ENCODE measurements at regions not wholly inside any gene's neighbourhood (a gene's known extent, or its start where the extent isn't known, plus 50 kb on each side); places are given as distances from the start of the nearest gene placed in this dataset.

DNA sequence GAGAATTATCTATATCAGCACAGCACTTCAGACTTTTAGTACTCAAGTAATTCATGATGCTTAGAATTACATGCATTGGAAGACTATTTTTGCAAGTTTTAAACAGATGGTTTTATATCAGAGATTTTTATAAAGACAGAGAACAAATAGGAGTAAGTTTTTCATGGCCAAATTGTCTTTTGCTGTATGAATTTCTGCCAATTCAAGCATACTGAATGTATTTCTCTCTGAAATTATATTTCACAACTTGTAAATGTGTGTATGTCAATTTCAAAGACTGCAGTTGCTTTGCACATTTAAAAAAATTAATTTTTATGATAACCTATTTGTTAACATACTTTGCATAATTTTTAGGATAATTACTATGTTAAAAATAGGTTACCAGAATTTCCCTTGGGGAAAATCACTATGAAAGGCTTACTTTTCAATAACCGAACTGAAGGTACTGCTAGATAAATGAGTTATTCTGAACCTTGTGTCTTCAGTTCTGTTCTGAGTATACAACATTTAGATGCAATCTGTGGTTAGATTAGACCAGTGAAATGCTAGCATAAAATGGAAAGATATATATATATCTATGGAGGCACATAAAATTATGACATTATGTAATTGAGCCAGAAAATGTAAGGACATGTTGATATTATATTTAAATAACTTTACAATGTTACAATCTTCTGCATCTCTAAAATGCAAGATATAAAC lies 1344.2 kb upstream of the PABPC4L start:
- 91% methylated on average over 1 of the region's 1 CpG for WGBS (ENCODE audit: low lambda C conversion rate, missing lambda C conversion rate)
- Histone ChIP-seq H2AFZ (no peak overlapping the region), H3K36me3 (replicated peaks; ENCODE audit: insufficient read depth, low read depth) (no peaks in the 10 kb centered on the region), H3K4me1 (ENCODE audit: insufficient read depth) (no peaks in the 10 kb centered on the region), H3K79me2 (no peaks in the 10 kb centered on the region), H3K27me3 (no peaks in the 10 kb centered on the region), H3K4me2 (no peak overlapping the region), H3K9me2 (replicated peaks; ENCODE audit: insufficient read depth) (no peaks in the 10 kb centered on the region), H3K4me3 (no peak overlapping the region), H3K9me3 (ENCODE audit: low read depth) (no peaks in the 10 kb centered on the region), H3K27ac (no peak overlapping the region), H4K20me1 (ENCODE audit: insufficient read depth, poor library complexity, severe bottlenecking) (no peaks in the 10 kb centered on the region)
- no peak for DNase-seq (ENCODE audit: low spot score)
- TF ChIP-seq, protein P1, sequence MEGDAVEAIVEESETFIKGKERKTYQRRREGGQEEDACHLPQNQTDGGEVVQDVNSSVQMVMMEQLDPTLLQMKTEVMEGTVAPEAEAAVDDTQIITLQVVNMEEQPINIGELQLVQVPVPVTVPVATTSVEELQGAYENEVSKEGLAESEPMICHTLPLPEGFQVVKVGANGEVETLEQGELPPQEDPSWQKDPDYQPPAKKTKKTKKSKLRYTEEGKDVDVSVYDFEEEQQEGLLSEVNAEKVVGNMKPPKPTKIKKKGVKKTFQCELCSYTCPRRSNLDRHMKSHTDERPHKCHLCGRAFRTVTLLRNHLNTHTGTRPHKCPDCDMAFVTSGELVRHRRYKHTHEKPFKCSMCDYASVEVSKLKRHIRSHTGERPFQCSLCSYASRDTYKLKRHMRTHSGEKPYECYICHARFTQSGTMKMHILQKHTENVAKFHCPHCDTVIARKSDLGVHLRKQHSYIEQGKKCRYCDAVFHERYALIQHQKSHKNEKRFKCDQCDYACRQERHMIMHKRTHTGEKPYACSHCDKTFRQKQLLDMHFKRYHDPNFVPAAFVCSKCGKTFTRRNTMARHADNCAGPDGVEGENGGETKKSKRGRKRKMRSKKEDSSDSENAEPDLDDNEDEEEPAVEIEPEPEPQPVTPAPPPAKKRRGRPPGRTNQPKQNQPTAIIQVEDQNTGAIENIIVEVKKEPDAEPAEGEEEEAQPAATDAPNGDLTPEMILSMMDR (IDR thresholded peaks at IDR 0.05; ENCODE audit: poor library complexity): no peak
- TF ChIP-seq EZH2 (IDR thresholded peaks at IDR 0.05; ENCODE audit: borderline replicate concordance): no peak
- TF ChIP-seq EZH2phosphoT487 (IDR thresholded peaks at IDR 0.05; ENCODE audit: low read depth, severe bottlenecking, unreplicated experiment): no peak

DNA sequence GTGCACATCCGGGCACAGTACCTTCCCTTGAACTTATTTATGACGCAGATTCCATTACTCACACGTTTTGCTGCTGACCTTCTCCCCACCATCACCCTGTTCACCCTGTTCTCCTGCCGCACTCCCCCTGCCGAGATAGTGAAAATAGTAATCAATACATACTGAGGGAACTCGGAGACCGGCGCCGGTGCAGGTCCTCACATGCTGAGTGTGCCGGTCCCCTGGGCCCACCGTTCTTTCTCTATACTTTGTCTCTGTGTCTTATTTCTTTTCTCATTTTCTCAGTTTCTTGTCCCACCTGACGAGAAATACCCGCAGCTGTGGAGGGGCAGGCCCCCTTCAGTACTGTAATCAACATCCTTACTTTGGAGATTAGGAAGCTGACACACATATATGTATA lies 1337.1 kb upstream of the PABPC4L start:
- Histone ChIP-seq H3K4me2 (no peak overlapping the region), H3K79me2 (no peaks in the 10 kb centered on the region), H4K20me1 (ENCODE audit: insufficient read depth, poor library complexity, severe bottlenecking) (no peaks in the 10 kb centered on the region), H2AFZ (no peak overlapping the region), H3K36me3 (replicated peaks; ENCODE audit: insufficient read depth, low read depth) (no peaks in the 10 kb centered on the region), H3K27me3 (no peaks in the 10 kb centered on the region), H3K9me3 (ENCODE audit: low read depth) (no peaks in the 10 kb centered on the region), H3K27ac (no peak overlapping the region), H3K4me1 (ENCODE audit: insufficient read depth) (no peaks in the 10 kb centered on the region), H3K4me3 (no peak overlapping the region), H3K9me2 (replicated peaks; ENCODE audit: insufficient read depth) (no peaks in the 10 kb centered on the region)
- TF ChIP-seq EZH2 (IDR thresholded peaks at IDR 0.05; ENCODE audit: borderline replicate concordance): no peak
- TF ChIP-seq, protein P1 (IDR thresholded peaks at IDR 0.05; ENCODE audit: poor library complexity): no peak
- no peak for TF ChIP-seq EZH2phosphoT487 (IDR thresholded peaks at IDR 0.05; ENCODE audit: low read depth, severe bottlenecking, unreplicated experiment)
- no peak for DNase-seq (ENCODE audit: low spot score)
- WGBS (ENCODE audit: low lambda C conversion rate, missing lambda C conversion rate): 96% methylated on average over 13 of the region's 13 CpGs

DNA sequence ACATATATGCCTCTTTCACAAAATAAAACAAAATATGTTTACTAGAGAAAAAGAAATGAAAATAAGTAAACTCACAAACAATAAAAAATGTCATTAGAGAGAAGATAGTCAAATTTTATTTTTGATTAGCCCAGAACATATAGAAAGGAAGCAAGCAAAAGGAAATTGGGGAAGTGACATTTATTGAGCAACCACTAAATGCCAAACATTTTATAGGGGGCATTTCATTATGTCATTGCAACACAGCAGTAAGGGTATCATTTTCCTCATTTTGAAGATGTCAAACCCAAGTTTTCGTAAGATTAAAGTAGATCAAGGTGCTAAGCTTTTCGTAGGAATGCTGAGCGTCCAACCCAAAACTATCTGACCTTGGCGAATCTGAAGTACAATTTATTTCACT lies 1331.5 kb upstream of the PABPC4L start:
- no peak for DNase-seq (ENCODE audit: low spot score)
- Histone ChIP-seq H3K9me2 (replicated peaks; ENCODE audit: insufficient read depth) (no peaks in the 10 kb centered on the region), H3K79me2 (no peaks in the 10 kb centered on the region), H3K27me3 (no peaks in the 10 kb centered on the region), H4K20me1 (ENCODE audit: insufficient read depth, poor library complexity, severe bottlenecking) (no peaks in the 10 kb centered on the region), H3K36me3 (replicated peaks; ENCODE audit: insufficient read depth, low read depth) (no peaks in the 10 kb centered on the region), H3K9me3 (ENCODE audit: low read depth) (no peaks in the 10 kb centered on the region), H2AFZ (no peak overlapping the region), H3K4me1 (ENCODE audit: insufficient read depth) (no peaks in the 10 kb centered on the region), H3K27ac (no peak overlapping the region), H3K4me3 (no peak overlapping the region), H3K4me2 (no peak overlapping the region)
- TF ChIP-seq, protein P1 (IDR thresholded peaks at IDR 0.05; ENCODE audit: poor library complexity): no peak
- no peak for TF ChIP-seq EZH2phosphoT487 (IDR thresholded peaks at IDR 0.05; ENCODE audit: low read depth, severe bottlenecking, unreplicated experiment)
- TF ChIP-seq EZH2 (IDR thresholded peaks at IDR 0.05; ENCODE audit: borderline replicate concordance): no peak
- WGBS (ENCODE audit: low lambda C conversion rate, missing lambda C conversion rate): 92% methylated on average over 4 of the region's 4 CpGs
